ENCODE measurements at regions not wholly inside any gene's neighbourhood (a gene's known extent, or its start where the extent isn't known, plus 50 kb on each side); places are given as distances from the start of the nearest gene placed in this dataset.

DNA sequence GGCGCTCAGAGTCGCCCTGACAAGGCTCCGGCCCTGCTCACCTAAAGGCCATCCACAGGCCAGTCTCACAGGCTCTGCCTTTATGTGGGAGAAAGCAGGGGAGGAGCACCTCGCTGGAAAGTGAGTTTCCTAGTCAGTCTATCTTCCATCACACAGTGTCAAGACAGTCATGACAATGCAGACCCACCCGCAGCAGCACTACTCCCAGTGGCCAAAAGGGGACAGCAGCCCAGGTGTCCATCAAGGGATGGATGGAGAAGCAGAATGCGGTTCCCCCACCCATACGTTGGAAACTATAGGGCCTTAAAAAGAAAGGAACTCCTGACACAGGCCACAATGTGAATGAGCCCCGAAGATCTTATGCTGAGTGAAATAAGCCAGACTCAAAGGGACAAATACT is 226.8 kb downstream of the ENGASE start:
- Histone ChIP-seq H3K27ac (no peak overlapping the region), H3K4me1 (peaks cover 0 to 7% of the 10 kb centered on the region in 2 donors), H3K4me3 (no peak overlapping the region), H3K27me3 (no peaks in the 10 kb centered on the region), H3K36me3 (no peaks in the 10 kb centered on the region), H3K9me3 (no peaks in the 10 kb centered on the region)
- intact Hi-C loops (cut with DNase I; ENCODE audit: low total_unique reads), result no loop called here
- TF ChIP-seq POLR2A (IDR thresholded peaks at IDR 0.05), result no peak
- TF ChIP-seq, protein P1, sequence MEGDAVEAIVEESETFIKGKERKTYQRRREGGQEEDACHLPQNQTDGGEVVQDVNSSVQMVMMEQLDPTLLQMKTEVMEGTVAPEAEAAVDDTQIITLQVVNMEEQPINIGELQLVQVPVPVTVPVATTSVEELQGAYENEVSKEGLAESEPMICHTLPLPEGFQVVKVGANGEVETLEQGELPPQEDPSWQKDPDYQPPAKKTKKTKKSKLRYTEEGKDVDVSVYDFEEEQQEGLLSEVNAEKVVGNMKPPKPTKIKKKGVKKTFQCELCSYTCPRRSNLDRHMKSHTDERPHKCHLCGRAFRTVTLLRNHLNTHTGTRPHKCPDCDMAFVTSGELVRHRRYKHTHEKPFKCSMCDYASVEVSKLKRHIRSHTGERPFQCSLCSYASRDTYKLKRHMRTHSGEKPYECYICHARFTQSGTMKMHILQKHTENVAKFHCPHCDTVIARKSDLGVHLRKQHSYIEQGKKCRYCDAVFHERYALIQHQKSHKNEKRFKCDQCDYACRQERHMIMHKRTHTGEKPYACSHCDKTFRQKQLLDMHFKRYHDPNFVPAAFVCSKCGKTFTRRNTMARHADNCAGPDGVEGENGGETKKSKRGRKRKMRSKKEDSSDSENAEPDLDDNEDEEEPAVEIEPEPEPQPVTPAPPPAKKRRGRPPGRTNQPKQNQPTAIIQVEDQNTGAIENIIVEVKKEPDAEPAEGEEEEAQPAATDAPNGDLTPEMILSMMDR (IDR thresholded peaks at IDR 0.05), result no peak
- DNase-seq, result no peak

DNA sequence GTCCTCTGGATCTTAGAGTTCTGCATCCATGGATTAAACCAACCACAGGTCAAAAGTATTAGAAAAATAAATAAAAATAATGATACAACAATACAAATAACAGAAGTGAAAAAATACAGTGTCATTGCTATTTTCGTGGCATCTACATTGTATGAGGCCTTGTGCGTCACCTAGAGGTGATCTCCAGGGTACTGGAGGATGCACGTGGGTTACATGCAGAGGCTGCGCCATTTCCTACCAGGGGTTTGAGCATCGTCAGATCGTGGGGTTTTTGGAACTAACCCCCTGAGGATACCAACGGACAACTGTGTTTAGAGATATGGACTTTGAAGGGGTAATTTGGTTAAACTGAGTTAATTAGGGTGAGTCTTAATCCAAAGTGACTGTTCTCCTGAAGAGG is 224.7 kb downstream of the ENGASE start:
- no peak overlapping the region for H3K27ac ChIP-seq
- TF ChIP-seq, protein P1 (IDR thresholded peaks at IDR 0.05), result no peak
- no peak for TF ChIP-seq POLR2A (IDR thresholded peaks at IDR 0.05)
- no peaks in the 10 kb centered on the region for H3K36me3 ChIP-seq
- H3K4me3 ChIP-seq, result no peak overlapping the region
- DNase-seq, result no peak
- no peaks in the 10 kb centered on the region for H3K4me1 ChIP-seq
- H3K27me3 ChIP-seq, result no peaks in the 10 kb centered on the region
- intact Hi-C loops (cut with DNase I; ENCODE audit: low total_unique reads), result no loop called here
- H3K9me3 ChIP-seq, result no peaks in the 10 kb centered on the region

DNA sequence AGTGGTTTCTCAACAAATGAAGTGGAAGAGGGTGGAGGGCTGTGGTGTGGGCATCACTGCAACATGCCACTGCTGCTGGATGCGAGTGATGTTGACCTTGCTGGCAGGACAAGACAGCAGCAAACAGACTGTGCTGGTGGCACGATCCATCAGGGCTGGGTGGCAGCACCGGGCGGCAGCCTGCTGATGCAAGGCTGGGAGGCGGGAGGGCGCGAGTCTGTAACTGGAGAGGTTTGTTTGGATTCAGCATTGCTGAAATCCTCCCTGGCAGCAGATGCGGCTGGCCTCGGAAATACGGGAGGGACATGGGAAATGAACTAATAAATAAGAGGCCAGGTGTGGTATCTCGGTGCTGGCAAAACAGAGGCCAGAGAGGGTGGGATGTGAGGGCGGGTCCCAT is 224.2 kb downstream of the ENGASE start:
- Histone ChIP-seq H3K4me1 (no peaks in the 10 kb centered on the region), H3K27me3 (no peaks in the 10 kb centered on the region), H3K36me3 (no peaks in the 10 kb centered on the region), H3K27ac (no peak overlapping the region), H3K9me3 (no peaks in the 10 kb centered on the region), H3K4me3 (no peak overlapping the region)
- intact Hi-C loops (cut with DNase I; ENCODE audit: low total_unique reads), result no loop called here
- no peak for DNase-seq
- TF ChIP-seq, protein P1 (IDR thresholded peaks at IDR 0.05), result no peak
- no peak for TF ChIP-seq POLR2A (IDR thresholded peaks at IDR 0.05)

DNA sequence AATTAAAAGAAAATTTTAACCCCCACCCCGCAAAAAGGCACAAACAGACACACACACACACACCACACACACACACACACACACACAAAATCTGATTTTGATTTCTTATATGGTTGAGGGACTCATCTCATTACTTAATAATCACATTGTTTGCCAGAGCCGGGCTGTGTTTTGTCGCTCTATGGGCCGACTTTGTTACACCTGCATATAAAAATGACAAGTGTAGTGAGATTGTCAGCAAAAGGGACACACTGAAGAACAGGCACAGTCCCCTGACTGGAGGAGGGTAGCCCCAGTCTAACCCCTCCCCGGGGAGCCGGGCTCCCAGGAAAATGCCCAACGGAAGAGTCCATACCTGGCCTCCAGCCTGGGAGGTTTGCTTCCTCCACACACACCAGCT is 221.6 kb downstream of the ENGASE start:
- no peak for DNase-seq
- H3K4me1 ChIP-seq, result no peaks in the 10 kb centered on the region
- intact Hi-C loops (cut with DNase I; ENCODE audit: low total_unique reads), result no loop called here
- no peak overlapping the region for H3K4me3 ChIP-seq
- H3K27me3 ChIP-seq, result no peaks in the 10 kb centered on the region
- H3K9me3 ChIP-seq, result no peaks in the 10 kb centered on the region
- no peaks in the 10 kb centered on the region for H3K36me3 ChIP-seq
- TF ChIP-seq POLR2A (IDR thresholded peaks at IDR 0.05), result no peak
- TF ChIP-seq, protein P1 (IDR thresholded peaks at IDR 0.05), result no peak
- no peak overlapping the region for H3K27ac ChIP-seq

DNA sequence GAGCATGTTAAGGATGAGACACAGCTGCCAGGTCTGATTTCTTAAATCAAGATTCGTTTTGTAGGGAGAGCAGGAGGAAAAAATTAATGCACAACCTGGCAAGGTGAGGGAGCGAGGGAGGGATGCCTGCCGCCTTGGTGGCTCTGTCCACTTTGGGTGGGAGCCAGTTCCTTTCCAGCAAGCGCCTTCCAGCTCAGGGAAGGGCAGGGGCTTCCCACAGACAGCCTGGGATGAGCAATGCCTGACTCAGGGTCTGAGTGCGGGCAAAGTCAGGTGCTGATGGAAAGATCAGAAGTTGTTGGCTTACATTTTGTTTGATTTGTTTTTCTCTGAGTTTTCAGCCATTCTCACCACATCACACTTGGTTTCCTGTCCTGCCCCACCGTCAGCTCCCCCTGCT is 220.7 kb downstream of the ENGASE start:
- intact Hi-C loops (cut with DNase I; ENCODE audit: low total_unique reads), result no loop called here

More for the DNA sequence above, 220.7 kb downstream of the ENGASE start:
- H3K27ac ChIP-seq, result no peak overlapping the region
- no peaks in the 10 kb centered on the region for H3K9me3 ChIP-seq
- H3K27me3 ChIP-seq, result no peaks in the 10 kb centered on the region
- no peak for DNase-seq
- no peaks in the 10 kb centered on the region for H3K4me1 ChIP-seq
- H3K4me3 ChIP-seq, result no peak overlapping the region
- TF ChIP-seq POLR2A (IDR thresholded peaks at IDR 0.05), result no peak
- TF ChIP-seq, protein P1 (IDR thresholded peaks at IDR 0.05), result no peak
- no peaks in the 10 kb centered on the region for H3K36me3 ChIP-seq

Measured in uterus (tissue), 3 donors.